Esophagus muscularis mucosa (tissue), 4 donors: ENCODE measurements at regions not wholly inside any gene's neighbourhood (a gene's known extent, or its start where the extent isn't known, plus 50 kb on each side); places are given as distances from the start of the nearest gene placed in this dataset.

Experiments used
- DNase-seq: peaks from one replicate; pipeline ENCODE4 v3.0.0-alpha.2; 2017; ENCODE audit errors: extremely low spot score
- H3K27ac ChIP-seq, 4 donors: fragments of 200-600 bp; sonication (generic); replicated peaks in 1 of 4; 1 replicate in 3 of 4; 2 replicates in 1 of 4; pipeline ENCODE4 v1.5.1; 2016 to 2019; ENCODE audit warnings: mild to moderate bottlenecking in 1 of 4
- H3K27me3 ChIP-seq, 4 donors: fragments of 200-600 bp; sonication (generic); one replicate each; pipeline versions ENCODE4 v1.5.1 to v1.6.0; 2016 to 2019
- H3K36me3 ChIP-seq, 4 donors: fragments of 200-600 bp; sonication (generic); one replicate each; pipeline ENCODE4 v1.5.1; 2016 to 2019
- H3K4me1 ChIP-seq, 4 donors: fragments of 200-600 bp; sonication (generic); one replicate each; pipeline ENCODE4 v1.5.1; 2016 to 2019
- H3K4me3 ChIP-seq, 4 donors: fragments of 200-600 bp; sonication (generic); 1 replicate in 2 of 4; 2 replicates in 2 of 4; pipeline ENCODE4 v1.5.1; 2016 to 2019; ENCODE audit warnings: mild to moderate bottlenecking in 4 of 4, moderate library complexity in 1 of 4
- H3K9me3 ChIP-seq, 4 donors: fragments of 200-600 bp; sonication (generic); 1 replicate in 3 of 4; 2 replicates in 1 of 4; pipeline ENCODE4 v1.5.1; 2016 to 2019
- CTCF ChIP-seq, 3 experiments: fragments of 200-600 bp in 2 of 3; fragments of 450-650 bp in 1 of 3; sonication (generic) in 2 of 3; IDR thresholded peaks; one replicate each; pipeline ENCODE4 v1.5.1; 2017 to 2019; ENCODE audit warnings: antibody characterized with exemption in 3 of 3, mild to moderate bottlenecking in 2 of 3, moderate library complexity in 1 of 3
- EP300 ChIP-seq: sonication (generic); formaldehyde crosslinking; IDR thresholded peaks from one replicate; pipeline ENCODE4 v1.6.1; 2017; ENCODE audit warnings: antibody characterized with exemption
- POLR2A ChIP-seq: fragments of 450-650 bp; IDR thresholded peaks from one replicate; pipeline ENCODE4 v1.6.1; 2017; ENCODE audit warnings: antibody characterized with exemption, moderate library complexity, mild to moderate bottlenecking, low read depth
- POLR2AphosphoS5 ChIP-seq, 2 donors: sonication (generic); formaldehyde crosslinking; IDR thresholded peaks; one replicate each; pipeline ENCODE4 v1.6.1; 2017; ENCODE audit warnings: antibody characterized with exemption in 2 of 2
- WGBS: methylation state at CpG from one replicate; pipeline ENCODE4 v1.1.5; 2018; 5-methylcytosine and 5-hydroxymethylcytosine counted together
- intact Hi-C: fragments of 100-400 bp; cut with DNase I; formaldehyde crosslinking; loops from one replicate; pipeline ENCODE4 v1.15.1; 2023

DNA sequence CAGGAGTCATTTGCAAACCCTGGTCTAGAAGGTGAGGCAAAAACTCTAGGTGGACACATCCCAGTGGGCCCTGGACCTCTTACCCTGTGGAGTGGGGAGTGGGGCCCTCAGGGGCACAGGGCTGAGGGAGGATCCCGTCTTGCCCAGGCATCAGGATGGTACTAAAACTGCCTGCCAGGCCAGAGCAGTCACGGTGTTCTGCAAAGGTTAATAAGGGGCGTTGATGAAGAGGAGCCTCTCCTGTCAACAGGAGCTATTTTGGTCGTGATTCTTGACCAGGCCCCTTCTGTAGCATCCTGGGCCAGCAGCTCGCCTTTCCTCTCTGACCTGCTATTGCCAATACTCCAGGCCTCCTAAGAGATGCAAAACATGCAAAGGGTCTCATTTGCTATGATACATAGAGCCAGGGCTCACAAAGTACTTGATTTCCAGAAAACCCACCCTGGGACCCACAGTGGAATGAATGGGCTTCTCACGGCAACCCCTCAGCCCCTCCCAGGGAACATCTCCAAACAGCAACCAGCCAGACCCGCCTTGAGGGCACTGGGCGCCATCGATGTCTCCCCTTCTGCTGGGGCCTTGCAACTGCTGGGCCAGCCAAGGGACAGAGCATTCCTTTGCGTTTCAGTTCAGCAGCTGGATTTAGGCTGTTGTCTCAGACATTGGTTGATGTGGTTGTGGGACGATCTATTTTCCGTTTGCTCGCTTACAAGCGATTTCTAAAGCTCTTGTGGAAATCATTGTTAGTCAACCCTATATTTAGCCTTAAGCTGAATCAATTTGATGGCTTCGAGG lies 111.1 kb downstream of the PDCL3 start:
- H3K4me3 ChIP-seq, result no peak overlapping the region
- intact Hi-C loops, result no loop called here
- TF ChIP-seq POLR2A (no peak), CTCF (IDR thresholded peaks at IDR 0.05) (no peak), POLR2AphosphoS5 (IDR thresholded peaks at IDR 0.05) (no peak), EP300 (no peak)
- H3K9me3 ChIP-seq, result no peaks in the 10 kb centered on the region
- no peaks in the 10 kb centered on the region for H3K36me3 ChIP-seq
- no peaks in the 10 kb centered on the region for H3K27me3 ChIP-seq
- no peak overlapping the region for H3K27ac ChIP-seq
- peaks cover 0 to 6% (median 0%) of the 10 kb centered on the region in 4 donors for H3K4me1 ChIP-seq
- WGBS, result 92% methylated on average over 15 of the region's 15 CpGs
- DNase-seq, result peak; percentile 87

DNA sequence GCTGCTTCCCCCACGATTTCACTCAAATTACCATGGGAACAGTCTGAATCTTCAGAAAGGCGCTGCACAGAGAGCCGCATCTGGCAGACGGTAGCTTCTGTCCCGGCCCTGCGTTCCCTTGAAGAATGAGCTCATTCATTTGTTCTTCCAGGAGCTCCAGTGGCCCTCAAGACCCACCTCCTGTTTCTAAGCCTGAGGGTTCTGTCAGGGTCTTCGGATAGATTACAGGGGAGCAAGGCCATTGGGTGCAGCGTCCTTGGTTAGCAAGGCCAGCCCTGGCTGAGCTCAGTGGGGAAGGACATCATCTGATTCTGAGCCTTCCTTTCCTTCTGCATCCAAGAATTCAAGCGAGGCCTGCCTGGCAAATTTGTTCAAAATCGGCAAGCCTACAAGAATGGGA lies 111.9 kb downstream of the PDCL3 start:
- intact Hi-C loops, result no loop called here

DNA sequence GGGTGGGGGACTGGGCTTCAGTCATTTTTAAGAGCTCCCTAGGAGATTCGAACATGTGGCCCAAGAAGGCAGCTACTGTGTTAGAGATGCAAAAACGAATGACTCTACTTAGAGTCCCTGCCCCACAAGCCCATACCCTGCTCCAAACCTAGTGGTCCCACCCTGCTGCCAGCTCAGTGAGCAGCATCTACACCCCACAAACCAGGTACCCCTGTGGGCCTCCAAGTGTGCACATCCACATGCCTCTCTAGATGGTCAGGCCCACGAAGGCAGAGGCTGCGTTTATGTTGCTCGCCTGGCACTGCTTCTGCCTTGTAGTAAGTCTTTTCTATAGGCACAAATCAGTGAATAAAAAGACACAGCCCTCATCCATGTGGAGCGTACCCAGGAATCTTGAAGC lies 112.6 kb downstream of the PDCL3 start:
- H3K9me3 ChIP-seq, result no peaks in the 10 kb centered on the region
- H3K4me3 ChIP-seq, result no peak overlapping the region
- intact Hi-C loops, result no loop called here
- H3K27ac ChIP-seq, result no peak overlapping the region
- H3K36me3 ChIP-seq, result no peaks in the 10 kb centered on the region
- no peak for TF ChIP-seq EP300
- no peak for TF ChIP-seq POLR2AphosphoS5 (IDR thresholded peaks at IDR 0.05)
- no peak for TF ChIP-seq CTCF (IDR thresholded peaks at IDR 0.05)
- TF ChIP-seq POLR2A, result no peak
- 97% methylated on average over 5 of the region's 6 CpGs for WGBS
- H3K27me3 ChIP-seq, result no peaks in the 10 kb centered on the region
- DNase-seq, result no peak
- H3K4me1 ChIP-seq, result peaks cover 0 to 6% (median 0%) of the 10 kb centered on the region in 4 donors

More for the DNA sequence above, 111.9 kb downstream of the PDCL3 start:
- TF ChIP-seq CTCF (IDR thresholded peaks at IDR 0.05) (no peak), POLR2A (no peak), POLR2AphosphoS5 (IDR thresholded peaks at IDR 0.05) (no peak), EP300 (no peak)
- 93% methylated on average over 9 of the region's 10 CpGs for WGBS
- peak; percentile 87 for DNase-seq
- H3K4me1 ChIP-seq, result peaks cover 0 to 6% (median 0%) of the 10 kb centered on the region in 4 donors
- no peaks in the 10 kb centered on the region for H3K36me3 ChIP-seq
- no peak overlapping the region for H3K4me3 ChIP-seq
- H3K27ac ChIP-seq, result no peak overlapping the region
- H3K9me3 ChIP-seq, result no peaks in the 10 kb centered on the region
- H3K27me3 ChIP-seq, result no peaks in the 10 kb centered on the region

DNA sequence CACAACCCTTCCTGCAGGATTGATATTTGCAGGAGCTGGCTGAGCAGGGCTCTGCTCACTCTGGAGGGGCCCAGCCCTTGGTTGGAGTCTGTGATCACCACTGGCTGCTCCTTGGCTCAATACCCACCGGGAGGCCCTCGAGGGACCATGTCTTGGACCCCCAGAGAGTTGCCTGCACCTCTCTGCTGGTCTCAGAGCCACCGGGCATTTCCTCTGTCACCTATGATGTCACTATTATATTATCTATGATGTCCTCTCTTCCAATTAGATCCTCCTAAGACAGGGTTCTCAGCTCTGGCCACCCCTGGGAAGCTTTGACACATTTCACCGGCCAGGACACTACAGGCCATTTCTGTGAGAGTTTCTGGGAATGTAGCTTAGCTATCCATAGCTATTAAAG lies 113.1 kb downstream of the PDCL3 start:
- WGBS, result 68% methylated on average over 4 of the region's 4 CpGs
- peaks cover 0 to 6% (median 0%) of the 10 kb centered on the region in 4 donors for H3K4me1 ChIP-seq
- H3K9me3 ChIP-seq, result no peaks in the 10 kb centered on the region
- H3K4me3 ChIP-seq, result no peak overlapping the region
- H3K27ac ChIP-seq, result no peak overlapping the region
- DNase-seq, result no peak
- no peaks in the 10 kb centered on the region for H3K36me3 ChIP-seq
- H3K27me3 ChIP-seq, result no peaks in the 10 kb centered on the region
- no peak for TF ChIP-seq POLR2AphosphoS5 (IDR thresholded peaks at IDR 0.05)
- no peak for TF ChIP-seq POLR2A
- no peak for TF ChIP-seq CTCF (IDR thresholded peaks at IDR 0.05)
- no peak for TF ChIP-seq EP300
- intact Hi-C loops, result no loop called here

DNA sequence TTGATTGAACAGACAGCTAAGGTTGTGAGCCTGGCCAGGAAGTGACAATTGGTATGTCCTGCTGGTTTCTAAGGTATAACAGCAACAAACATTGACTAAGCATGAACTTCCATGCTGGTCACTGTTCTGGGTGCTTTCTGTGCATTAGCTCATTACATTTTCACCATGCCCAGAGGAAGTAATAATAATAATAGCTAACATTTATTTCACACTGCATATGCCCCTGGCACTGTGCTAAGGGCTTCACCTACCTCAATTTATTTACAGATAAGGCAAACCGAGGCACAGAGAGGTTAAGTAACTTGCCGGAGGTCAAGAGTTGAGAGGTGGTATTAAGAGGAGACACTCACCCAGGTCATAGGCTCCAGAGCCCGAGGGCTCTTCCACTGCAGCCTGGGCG lies 113.6 kb downstream of the PDCL3 start:
- Histone ChIP-seq H3K4me1 (peaks cover 0 to 6% (median 0%) of the 10 kb centered on the region in 4 donors), H3K4me3 (no peak overlapping the region), H3K9me3 (no peaks in the 10 kb centered on the region), H3K27ac (no peak overlapping the region), H3K27me3 (no peaks in the 10 kb centered on the region), H3K36me3 (no peaks in the 10 kb centered on the region)
- peak; percentile 84 for DNase-seq
- intact Hi-C loops, result no loop called here
- TF ChIP-seq POLR2AphosphoS5 (IDR thresholded peaks at IDR 0.05) (no peak), CTCF (IDR thresholded peaks at IDR 0.05) (no peak), EP300 (no peak), POLR2A (no peak)
- WGBS, result 74% methylated on average over 4 of the region's 4 CpGs
